HEK293 (cell line): ENCODE measurements at regions not wholly inside any gene's neighbourhood (a gene's known extent, or its start where the extent isn't known, plus 50 kb on each side); places are given as distances from the start of the nearest gene placed in this dataset.

Experiments used
- CTCF ChIP-seq: fragments of 450-650 bp; formaldehyde crosslinking; IDR thresholded peaks from 2 replicates; pipeline ENCODE4 v1.5.1; 2016; ENCODE audit warnings: missing biosample characterization, missing genetic modification characterization
- PRDM4 ChIP-seq: fragments of 450-650 bp; formaldehyde crosslinking; IDR thresholded peaks from 2 replicates; pipeline ENCODE4 v1.5.1; 2017; ENCODE audit warnings: missing biosample characterization, missing genetic modification characterization
- SETDB1 ChIP-seq: IDR thresholded peaks from one replicate; pipeline ENCODE4 v1.6.1; 2017; ENCODE audit warnings: mild to moderate bottlenecking, low read length, moderate library complexity, mixed read lengths; ENCODE audit not compliant: insufficient read length
- YY1 ChIP-seq: fragments of 450-650 bp; formaldehyde crosslinking; IDR thresholded peaks from 2 replicates; pipeline ENCODE4 v1.5.1; 2018; ENCODE audit warnings: missing biosample characterization, missing genetic modification characterization
- ZNF558 ChIP-seq: fragments of 450-650 bp; formaldehyde crosslinking; IDR thresholded peaks from 2 replicates; pipeline ENCODE4 v1.5.1; 2016; ENCODE audit warnings: missing biosample characterization, missing genetic modification characterization
- ZNF639 ChIP-seq: fragments of 450-650 bp; formaldehyde crosslinking; IDR thresholded peaks from 2 replicates; pipeline ENCODE4 v1.5.1; 2016; ENCODE audit warnings: missing biosample characterization, missing genetic modification characterization
- TF ChIP-seq, protein P1 (sequence below): fragments of 450-650 bp; formaldehyde crosslinking; IDR thresholded peaks from 2 replicates; pipeline ENCODE4 v1.5.1; 2017; ENCODE audit warnings: missing biosample characterization, missing genetic modification characterization
- TF ChIP-seq, protein P2 (sequence below): fragments of 450-650 bp; formaldehyde crosslinking; IDR thresholded peaks from 2 replicates; pipeline ENCODE4 v1.5.1; 2017; ENCODE audit warnings: missing biosample characterization, missing genetic modification characterization

- TF ChIP-seq, protein P1, sequence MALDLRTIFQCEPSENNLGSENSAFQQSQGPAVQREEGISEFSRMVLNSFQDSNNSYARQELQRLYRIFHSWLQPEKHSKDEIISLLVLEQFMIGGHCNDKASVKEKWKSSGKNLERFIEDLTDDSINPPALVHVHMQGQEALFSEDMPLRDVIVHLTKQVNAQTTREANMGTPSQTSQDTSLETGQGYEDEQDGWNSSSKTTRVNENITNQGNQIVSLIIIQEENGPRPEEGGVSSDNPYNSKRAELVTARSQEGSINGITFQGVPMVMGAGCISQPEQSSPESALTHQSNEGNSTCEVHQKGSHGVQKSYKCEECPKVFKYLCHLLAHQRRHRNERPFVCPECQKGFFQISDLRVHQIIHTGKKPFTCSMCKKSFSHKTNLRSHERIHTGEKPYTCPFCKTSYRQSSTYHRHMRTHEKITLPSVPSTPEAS (tag by site-specific recombination), result no peak
- TF ChIP-seq PRDM4 (tag by site-specific recombination) (no peak), CTCF (tag by site-specific recombination) (no peak), SETDB1 (no peak), ZNF639 (tag by site-specific recombination) (no peak), YY1 (tag by site-specific recombination) (no peak), ZNF558 (tag by site-specific recombination) (no peak)
- TF ChIP-seq, protein P2, sequence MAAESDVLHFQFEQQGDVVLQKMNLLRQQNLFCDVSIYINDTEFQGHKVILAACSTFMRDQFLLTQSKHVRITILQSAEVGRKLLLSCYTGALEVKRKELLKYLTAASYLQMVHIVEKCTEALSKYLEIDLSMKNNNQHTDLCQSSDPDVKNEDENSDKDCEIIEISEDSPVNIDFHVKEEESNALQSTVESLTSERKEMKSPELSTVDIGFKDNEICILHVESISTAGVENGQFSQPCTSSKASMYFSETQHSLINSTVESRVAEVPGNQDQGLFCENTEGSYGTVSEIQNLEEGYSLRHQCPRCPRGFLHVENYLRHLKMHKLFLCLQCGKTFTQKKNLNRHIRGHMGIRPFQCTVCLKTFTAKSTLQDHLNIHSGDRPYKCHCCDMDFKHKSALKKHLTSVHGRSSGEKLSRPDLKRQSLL (tag by site-specific recombination), result no peak
These were observed 127.7 kb downstream of the ZIC5 start for GRCh38 chr13:99843872-99844271.
